Endothelial cell of umbilical vein (primary cell): ENCODE measurements at regions not wholly inside any gene's neighbourhood (a gene's known extent, or its start where the extent isn't known, plus 50 kb on each side); places are given as distances from the start of the nearest gene placed in this dataset.

Experiments used
- BruUV-seq: library from RNA; stranded (reverse); fragments of 400-500 nt; replicated peaks from 2 replicates; lab custom pipeline; 2021; lab: Mats Ljungman, UMichigan
- CTCF ChIA-PET: fragments of 300-600, 350-600 bp; sonication (Branson Sonifier 250); formaldehyde crosslinking; loops from one replicate; lab custom pipeline; 2021; ENCODE audit warnings: antibody characterized with exemption, inconsistent platforms; lab: Charles Lee
- POLR2A ChIA-PET: fragments of 300-600, 350-600 bp; sonication (Branson Sonifier 250); formaldehyde crosslinking; loops from one replicate; lab custom pipeline; 2021; ENCODE audit warnings: antibody characterized with exemption, inconsistent platforms; lab: Charles Lee
- DNase-seq: peaks from one replicate; pipeline ENCODE4 v3.0.0-alpha.2; 2011; ENCODE audit warnings: low read depth, low spot score
- FAIRE-seq: peaks from 2 replicates; lab custom pipeline; 2011; peaks lifted over from hg19 to GRCh38; lab: Jason Lieb, UNC
- H2AFZ ChIP-seq: 2 replicates; pipeline ENCODE4 v1.6.0; 2012; ENCODE audit warnings: low read depth, low read length, control low read depth, inconsistent platforms
- H3K27ac ChIP-seq: 2 replicates; pipeline ENCODE4 v1.5.1; 2011; ENCODE audit warnings: low read depth, mild to moderate bottlenecking, control low read depth, low read length, moderate library complexity; ENCODE audit not compliant: insufficient read depth
- H3K27me3 ChIP-seq, 2 experiments: 2 replicates each; pipeline versions ENCODE4 v1.6.0 to v1.6.1; 2011; ENCODE audit warnings: low read length in 2 of 2, mixed read lengths in 1 of 2; ENCODE audit not compliant: control insufficient read depth in 2 of 2, insufficient read depth in 2 of 2
- H3K36me3 ChIP-seq, 2 experiments: 2 replicates in 1 of 2; 3 replicates in 1 of 2; pipeline ENCODE4 v1.5.1; 2011; ENCODE audit warnings: low read length in 2 of 2, mild to moderate bottlenecking in 1 of 2, moderate library complexity in 1 of 2; ENCODE audit not compliant: control insufficient read depth in 2 of 2, insufficient read depth in 2 of 2; ENCODE audit errors: extremely low read depth in 1 of 2
- H3K4me1 ChIP-seq: 3 replicates; pipeline ENCODE4 v1.5.1; 2011; ENCODE audit warnings: mild to moderate bottlenecking, low read length; ENCODE audit not compliant: control insufficient read depth, insufficient read depth; ENCODE audit errors: extremely low read depth
- H3K4me2 ChIP-seq: 2 replicates; pipeline ENCODE4 v1.6.1; 2011; ENCODE audit warnings: low read length, control low read depth, mixed read lengths; ENCODE audit not compliant: insufficient read depth
- H3K4me3 ChIP-seq, 3 experiments: fragments of 200-600 bp in 1 of 3; sonication (generic), shearing (Covaris generic) in 1 of 3; replicated peaks in 1 of 3; 2 replicates each; pipeline ENCODE4 v1.5.1; 2011 to 2016; ENCODE audit warnings: control low read depth in 3 of 3, low read length in 3 of 3, mild to moderate bottlenecking in 2 of 3, inconsistent platforms in 1 of 3, low read depth in 1 of 3, moderate library complexity in 1 of 3; ENCODE audit not compliant: insufficient read depth in 1 of 3
- H3K79me2 ChIP-seq: 2 replicates; pipeline ENCODE4 v1.6.0; 2012; ENCODE audit warnings: low read length, inconsistent platforms; ENCODE audit not compliant: control insufficient read depth, insufficient read depth
- H3K9ac ChIP-seq: replicated peaks from 2 replicates; pipeline ENCODE3; 2011; ENCODE audit warnings: low read length, control low read depth; ENCODE audit not compliant: insufficient read depth; ENCODE audit errors: extremely low read depth
- H3K9me1 ChIP-seq: replicated peaks from 3 replicates; pipeline ENCODE4 v1.6.0; 2011; ENCODE audit warnings: mild to moderate bottlenecking, low read length; ENCODE audit not compliant: control insufficient read depth, insufficient read depth; ENCODE audit errors: extremely low read depth
- H3K9me3 ChIP-seq: replicated peaks from 2 replicates; pipeline ENCODE4 v1.5.1; 2012; ENCODE audit warnings: low read length, inconsistent platforms; ENCODE audit not compliant: control insufficient read depth, insufficient read depth
- H4K20me1 ChIP-seq: replicated peaks from 2 replicates; pipeline ENCODE3; 2011; ENCODE audit warnings: mild to moderate bottlenecking, low read length; ENCODE audit not compliant: control insufficient read depth, insufficient read depth; ENCODE audit errors: extremely low read depth
- EZH2 ChIP-seq: IDR thresholded peaks from 2 replicates; pipeline ENCODE4 v1.6.1; 2012; ENCODE audit warnings: borderline replicate concordance, low read depth, mild to moderate bottlenecking, moderate library complexity, low read length, inconsistent platforms; ENCODE audit not compliant: severe bottlenecking
- FOS ChIP-seq: IDR thresholded peaks from 2 replicates; pipeline ENCODE4 v1.6.1; 2011; ENCODE audit warnings: mild to moderate bottlenecking, low read length, moderate library complexity, borderline replicate concordance; ENCODE audit not compliant: insufficient read depth
- GATA2 ChIP-seq: IDR thresholded peaks from 2 replicates; pipeline ENCODE4 v1.7.0; 2011; ENCODE audit warnings: low read depth, mild to moderate bottlenecking, moderate library complexity, mixed read lengths, low read length; ENCODE audit not compliant: insufficient read length, insufficient read depth
- JUN ChIP-seq: IDR thresholded peaks from 2 replicates; pipeline ENCODE4 v1.6.1; 2011; ENCODE audit warnings: borderline replicate concordance, low read depth; ENCODE audit not compliant: insufficient read length, insufficient read depth
- MYC ChIP-seq: IDR thresholded peaks from one replicate; pipeline ENCODE4 v1.6.1; 2011; ENCODE audit warnings: mild to moderate bottlenecking, low read depth, low read length
- POLR2A ChIP-seq: IDR thresholded peaks from 2 replicates; pipeline ENCODE4 v1.6.1; 2012; ENCODE audit warnings: low read depth, mild to moderate bottlenecking, control low read depth, low read length
- POLR2AphosphoS5 ChIP-seq: IDR thresholded peaks from 2 replicates; pipeline ENCODE4 v1.6.1; 2012; ENCODE audit warnings: low read depth, mild to moderate bottlenecking, control low read depth, low read length, moderate library complexity; ENCODE audit not compliant: insufficient read depth
- dilution Hi-C: fragments of 300-500 bp; cut with MboI; formaldehyde crosslinking; loops from one replicate; pipeline ENCODE4 v1.15.0; 2019; ENCODE audit warnings: low sequenced_read_pairs; ENCODE audit not compliant: extremely low pct_ligation_motif_present
- intact Hi-C: fragments of 100-400 bp; cut with micrococcal nuclease; formaldehyde crosslinking; loops from one replicate; pipeline ENCODE4 v1.10.0; 2022
- TF ChIP-seq, protein P1 (sequence below), 2 donors: IDR thresholded peaks; 1 replicate in 1 of 2; 2 replicates in 1 of 2; pipeline ENCODE4 v1.5.1; 2011; ENCODE audit warnings: low read length in 2 of 2, mild to moderate bottlenecking in 2 of 2, moderate library complexity in 2 of 2, control low read depth in 1 of 2, inconsistent platforms in 1 of 2, low read depth in 1 of 2; ENCODE audit not compliant: insufficient read depth in 1 of 2; ENCODE audit errors: extremely low read depth in 1 of 2
- TF ChIP-seq, protein P2 (sequence below): IDR thresholded peaks from 2 replicates; pipeline ENCODE4 v1.6.1; 2011; ENCODE audit not compliant: insufficient read depth, insufficient read length

GRCh38 chr3:117010318-117010717 is 300.7 kb downstream of the TUSC7 start:
- POLR2A ChIA-PET, result no interaction called here
- DNase-seq (no peak), FAIRE-seq (no peak)
- no peaks in the 10 kb centered on the region for H3K36me3 ChIP-seq
- no TSS peak for BruUV-seq
- dilution Hi-C loops, result no loop called here
- no peaks in the 10 kb centered on the region for H4K20me1 ChIP-seq
- no peak overlapping the region for H3K4me3 ChIP-seq
- CTCF ChIA-PET, result interaction anchor here (1.4 to 1.8 kb wide), 2 partner anchors 9 to 239 kb away, joined by 4 to 12 read pairs; no protein-coding TSS in a partner anchor
- H3K9ac ChIP-seq, result no peak overlapping the region
- H3K4me2 ChIP-seq, result no peak overlapping the region
- intact Hi-C loops, result loop anchor here (10.0 kb wide), 1 partner anchor 884 kb away; no protein-coding TSS in a partner anchor
- H3K79me2 ChIP-seq, result no peaks in the 10 kb centered on the region
- H2AFZ ChIP-seq, result no peak overlapping the region
- TF ChIP-seq, protein P1, sequence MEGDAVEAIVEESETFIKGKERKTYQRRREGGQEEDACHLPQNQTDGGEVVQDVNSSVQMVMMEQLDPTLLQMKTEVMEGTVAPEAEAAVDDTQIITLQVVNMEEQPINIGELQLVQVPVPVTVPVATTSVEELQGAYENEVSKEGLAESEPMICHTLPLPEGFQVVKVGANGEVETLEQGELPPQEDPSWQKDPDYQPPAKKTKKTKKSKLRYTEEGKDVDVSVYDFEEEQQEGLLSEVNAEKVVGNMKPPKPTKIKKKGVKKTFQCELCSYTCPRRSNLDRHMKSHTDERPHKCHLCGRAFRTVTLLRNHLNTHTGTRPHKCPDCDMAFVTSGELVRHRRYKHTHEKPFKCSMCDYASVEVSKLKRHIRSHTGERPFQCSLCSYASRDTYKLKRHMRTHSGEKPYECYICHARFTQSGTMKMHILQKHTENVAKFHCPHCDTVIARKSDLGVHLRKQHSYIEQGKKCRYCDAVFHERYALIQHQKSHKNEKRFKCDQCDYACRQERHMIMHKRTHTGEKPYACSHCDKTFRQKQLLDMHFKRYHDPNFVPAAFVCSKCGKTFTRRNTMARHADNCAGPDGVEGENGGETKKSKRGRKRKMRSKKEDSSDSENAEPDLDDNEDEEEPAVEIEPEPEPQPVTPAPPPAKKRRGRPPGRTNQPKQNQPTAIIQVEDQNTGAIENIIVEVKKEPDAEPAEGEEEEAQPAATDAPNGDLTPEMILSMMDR (IDR thresholded peaks at IDR 0.05; ENCODE audit: extremely low read depth in 1 of 2, insufficient read depth in 1 of 2, low read depth in 1 of 2, low read length in 2 of 2), result no peak
- TF ChIP-seq MYC, result no peak
- TF ChIP-seq EZH2, result no peak
- no peak for TF ChIP-seq JUN
- TF ChIP-seq, protein P2, sequence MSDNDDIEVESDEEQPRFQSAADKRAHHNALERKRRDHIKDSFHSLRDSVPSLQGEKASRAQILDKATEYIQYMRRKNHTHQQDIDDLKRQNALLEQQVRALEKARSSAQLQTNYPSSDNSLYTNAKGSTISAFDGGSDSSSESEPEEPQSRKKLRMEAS, result no peak
- TF ChIP-seq POLR2AphosphoS5, result no peak
- no peak for TF ChIP-seq GATA2
- no peak for TF ChIP-seq FOS
- TF ChIP-seq POLR2A, result no peak
- H3K9me3 ChIP-seq, result no peaks in the 10 kb centered on the region
- H3K9me1 ChIP-seq, result no peaks in the 10 kb centered on the region
- no peak overlapping the region for H3K27ac ChIP-seq
- no peaks in the 10 kb centered on the region for H3K4me1 ChIP-seq
- peaks cover 0 to 2% of the 10 kb centered on the region in 2 experiments for H3K27me3 ChIP-seq
